CD4-positive, CD25-positive, alpha-beta regulatory T cell (primary cell): ENCODE measurements at regions not wholly inside any gene's neighbourhood (a gene's known extent, or its start where the extent isn't known, plus 50 kb on each side); places are given as distances from the start of the nearest gene placed in this dataset.
"Not testable (repeated sequence)": the region's sequence is repeated elsewhere in the genome, so short reads cannot be mapped to it uniquely, and the experiment has no call there.

Experiments
- ATAC-seq, 2 donors: fragments of 150-1000 bp; cut with Tn5 transposase; one replicate each; pipeline ENCODE4 v1.10.0; 2021; ENCODE audit warnings: low read depth in 2 of 2, moderate number of reproducible peaks in 2 of 2, moderate library complexity in 1 of 2
- DNase-seq, 3 donors: peaks; one replicate each; pipeline versions ENCODE4 v3.0.0 to v3.0.0-alpha.2; 2012 to 2022; ENCODE audit warnings: mixed read lengths in 1 of 3
- H3K27ac ChIP-seq: one replicate; pipeline ENCODE4 v1.7.0; 2013; ENCODE audit warnings: mild to moderate bottlenecking, low read length; ENCODE audit not compliant: insufficient read depth, poor library complexity, severe bottlenecking
- H3K27me3 ChIP-seq: one replicate; pipeline ENCODE4 v1.7.0; 2013; ENCODE audit warnings: low read length; ENCODE audit not compliant: control insufficient read depth, insufficient read depth
- H3K36me3 ChIP-seq: one replicate; pipeline ENCODE4 v1.7.0; 2013; ENCODE audit warnings: mild to moderate bottlenecking, low read length, moderate library complexity; ENCODE audit not compliant: control insufficient read depth, insufficient read depth
- H3K4me1 ChIP-seq: 2 replicates; pipeline ENCODE4 v1.7.0; 2013; ENCODE audit warnings: mild to moderate bottlenecking, low read length; ENCODE audit not compliant: insufficient read depth, control insufficient read depth, poor library complexity, severe bottlenecking
- H3K4me3 ChIP-seq: one replicate; pipeline ENCODE4 v1.7.0; 2013; ENCODE audit warnings: low read depth, mild to moderate bottlenecking, low read length, moderate library complexity
- H3K9me3 ChIP-seq, 2 experiments: 1 replicate in 1 of 2; 2 replicates in 1 of 2; pipeline ENCODE4 v1.7.0; 2013; ENCODE audit warnings: low read length in 2 of 2, mild to moderate bottlenecking in 1 of 2, moderate library complexity in 1 of 2; ENCODE audit not compliant: control insufficient read depth in 2 of 2
- H3K27ac Mint-ChIP-seq, 3 donors: one replicate each; pipeline ENCODE4 v1.8.0; 2020 to 2022; ENCODE audit warnings: mild to moderate bottlenecking in 3 of 3, mixed read lengths in 3 of 3, moderate library complexity in 2 of 3
- H3K27me3 Mint-ChIP-seq: one replicate; pipeline ENCODE4 v1.8.0; 2022; ENCODE audit warnings: mild to moderate bottlenecking, mixed read lengths
- H3K36me3 Mint-ChIP-seq: one replicate; pipeline ENCODE4 v1.8.0; 2020; ENCODE audit warnings: mixed read lengths
- H3K4me1 Mint-ChIP-seq, 4 donors: one replicate each; pipeline ENCODE4 v1.8.0; 2020 to 2022; ENCODE audit warnings: mixed read lengths in 4 of 4, mild to moderate bottlenecking in 1 of 4
- H3K4me3 Mint-ChIP-seq, 4 donors: one replicate each; pipeline ENCODE4 v1.8.0; 2020 to 2022; ENCODE audit warnings: mild to moderate bottlenecking in 4 of 4, mixed read lengths in 4 of 4, moderate library complexity in 3 of 4
- H3K9me3 Mint-ChIP-seq, 7 donors: one replicate each; pipeline ENCODE4 v1.8.0; 2020 to 2022; ENCODE audit warnings: mixed read lengths in 7 of 7, mild to moderate bottlenecking in 3 of 7, moderate library complexity in 2 of 7

- not testable (repeated sequence) for H3K36me3 ChIP-seq, DNase-seq, H3K27me3 ChIP-seq, H3K27ac Mint-ChIP-seq, H3K9me3 Mint-ChIP-seq, H3K27ac ChIP-seq, H3K36me3 Mint-ChIP-seq, H3K4me3 Mint-ChIP-seq, H3K4me3 ChIP-seq, H3K9me3 ChIP-seq, ATAC-seq, H3K4me1 Mint-ChIP-seq, H3K4me1 ChIP-seq, H3K27me3 Mint-ChIP-seq
These were observed 181.4 kb downstream of the TMEM121 start for GRCh38 chr14:105707723-105708151.

- H3K36me3 Mint-ChIP-seq, DNase-seq, H3K27ac Mint-ChIP-seq, H3K9me3 Mint-ChIP-seq, H3K9me3 ChIP-seq, H3K36me3 ChIP-seq, H3K4me1 Mint-ChIP-seq, H3K4me1 ChIP-seq, H3K27ac ChIP-seq, H3K27me3 ChIP-seq, H3K4me3 ChIP-seq, H3K4me3 Mint-ChIP-seq, H3K27me3 Mint-ChIP-seq, ATAC-seq: not testable (repeated sequence)
These were observed 182.1 kb downstream of the TMEM121 start for GRCh38 chr14:105708251-105709134.

GRCh38 chr14:105709281-105710118 is 183.1 kb downstream of the TMEM121 start:
- H3K27ac ChIP-seq: no peak overlapping the region
- Mint-ChIP-seq H3K4me1 (no peaks in the 10 kb centered on the region), H3K4me3 (no peak overlapping the region), H3K9me3 (no peaks in the 10 kb centered on the region), H3K27ac (no peak overlapping the region), H3K27me3 (no peaks in the 10 kb centered on the region), H3K36me3 (no peaks in the 10 kb centered on the region)
- DNase-seq: no peak
- no peaks in the 10 kb centered on the region for H3K9me3 ChIP-seq
- H3K4me1 ChIP-seq: no peaks in the 10 kb centered on the region
- no peaks in the 10 kb centered on the region for H3K36me3 ChIP-seq
- no peaks in the 10 kb centered on the region for H3K27me3 ChIP-seq
- ATAC-seq: peak in 1 of 2 donors; percentile 13
- H3K4me3 ChIP-seq: no peak overlapping the region

GRCh38 chr14:105710119-105711043 is 184.0 kb downstream of the TMEM121 start:
- no peak overlapping the region for H3K4me3 ChIP-seq
- H3K27me3 Mint-ChIP-seq: no peaks in the 10 kb centered on the region

GRCh38 chr14:105711044-105711620 is 184.7 kb downstream of the TMEM121 start:
- H3K27ac Mint-ChIP-seq: no peak overlapping the region
- no peaks in the 10 kb centered on the region for H3K27me3 Mint-ChIP-seq

More at GRCh38 chr14:105710119-105711043, 184.0 kb downstream of the TMEM121 start:
- H3K27me3 ChIP-seq: no peaks in the 10 kb centered on the region
- no peak for DNase-seq
- no peaks in the 10 kb centered on the region for H3K36me3 Mint-ChIP-seq
- no peak overlapping the region for H3K27ac ChIP-seq
- no peaks in the 10 kb centered on the region for H3K9me3 ChIP-seq
- ATAC-seq: no peak
- no peak overlapping the region for H3K4me3 Mint-ChIP-seq
- H3K9me3 Mint-ChIP-seq: no peaks in the 10 kb centered on the region
- H3K4me1 Mint-ChIP-seq: no peaks in the 10 kb centered on the region
- H3K36me3 ChIP-seq: no peaks in the 10 kb centered on the region
- no peaks in the 10 kb centered on the region for H3K4me1 ChIP-seq
- H3K27ac Mint-ChIP-seq: no peak overlapping the region

GRCh38 chr14:105711841-105712460 is 185.6 kb downstream of the TMEM121 start:
- Mint-ChIP-seq H3K9me3 (no peaks in the 10 kb centered on the region), H3K27me3 (no peaks in the 10 kb centered on the region), H3K36me3 (no peaks in the 10 kb centered on the region), H3K4me1 (no peaks in the 10 kb centered on the region), H3K27ac (no peak overlapping the region), H3K4me3 (no peak overlapping the region)
- H3K9me3 ChIP-seq: no peaks in the 10 kb centered on the region
- H3K36me3 ChIP-seq: no peaks in the 10 kb centered on the region
- H3K4me3 ChIP-seq: no peak overlapping the region
- H3K27ac ChIP-seq: no peak overlapping the region
- no peaks in the 10 kb centered on the region for H3K4me1 ChIP-seq
- no peak for DNase-seq
- H3K27me3 ChIP-seq: no peaks in the 10 kb centered on the region
- no peak for ATAC-seq

More at GRCh38 chr14:105711044-105711620, 184.7 kb downstream of the TMEM121 start:
- Histone ChIP-seq H3K4me1 (no peaks in the 10 kb centered on the region), H3K9me3 (no peaks in the 10 kb centered on the region), H3K27ac (no peak overlapping the region), H3K27me3 (no peaks in the 10 kb centered on the region), H3K36me3 (no peaks in the 10 kb centered on the region), H3K4me3 (no peak overlapping the region)
- DNase-seq (no peak), ATAC-seq (no peak)
- H3K4me1 Mint-ChIP-seq: no peaks in the 10 kb centered on the region
- H3K9me3 Mint-ChIP-seq: no peaks in the 10 kb centered on the region
- H3K4me3 Mint-ChIP-seq: no peak overlapping the region
- H3K36me3 Mint-ChIP-seq: no peaks in the 10 kb centered on the region

GRCh38 chr14:105712670-105713069 is 186.3 kb downstream of the TMEM121 start:
- H3K4me3 ChIP-seq, H3K4me3 Mint-ChIP-seq, H3K9me3 Mint-ChIP-seq, DNase-seq, H3K27me3 ChIP-seq, H3K9me3 ChIP-seq, H3K27ac Mint-ChIP-seq, H3K4me1 Mint-ChIP-seq, H3K27ac ChIP-seq, H3K36me3 Mint-ChIP-seq, H3K27me3 Mint-ChIP-seq, H3K4me1 ChIP-seq, H3K36me3 ChIP-seq: not testable (repeated sequence)
- peak in 1 of 2 donors; percentile 37 for ATAC-seq
